Erythroblast (primary cell): ENCODE measurements at regions not wholly inside any gene's neighbourhood (a gene's known extent, or its start where the extent isn't known, plus 50 kb on each side); places are given as distances from the start of the nearest gene placed in this dataset.

Experiments
- GATA1 ChIP-seq: IDR thresholded peaks from 2 replicates; pipeline ENCODE4 v1.6.1; 2011; ENCODE audit warnings: low read depth, mild to moderate bottlenecking, control low read depth, low read length, moderate library complexity
- POLR2A ChIP-seq: IDR thresholded peaks from 2 replicates; pipeline ENCODE4 v1.6.1; 2011; ENCODE audit warnings: mild to moderate bottlenecking, low read length

- TF ChIP-seq POLR2A, result no peak
- no peak for TF ChIP-seq GATA1
These were observed 776.2 kb downstream of the RNF144A start for GRCh38 chr2:7693246-7694075.
